Suprapubic skin (tissue), 4 donors: ENCODE measurements at regions not wholly inside any gene's neighbourhood (a gene's known extent, or its start where the extent isn't known, plus 50 kb on each side); places are given as distances from the start of the nearest gene placed in this dataset.

Experiments
- DNase-seq, 2 donors: peaks; one replicate each; pipeline ENCODE4 v3.0.0-alpha.2; 2019; ENCODE audit warnings: low spot score in 2 of 2
- H3K27ac ChIP-seq: fragments of 200-600 bp; sonication (generic); one replicate; pipeline ENCODE4 v1.5.1; 2019
- H3K27me3 ChIP-seq: fragments of 200-600 bp; sonication (generic); one replicate; pipeline ENCODE4 v1.5.1; 2019
- H3K36me3 ChIP-seq: fragments of 200-600 bp; sonication (generic); one replicate; pipeline ENCODE4 v1.5.1; 2019
- H3K4me1 ChIP-seq: fragments of 200-600 bp; sonication (generic); one replicate; pipeline ENCODE4 v1.5.1; 2019
- H3K4me3 ChIP-seq: fragments of 200-600 bp; sonication (generic); one replicate; pipeline ENCODE4 v1.5.1; 2019; ENCODE audit warnings: mild to moderate bottlenecking
- H3K9me3 ChIP-seq: fragments of 200-600 bp; sonication (generic); one replicate; pipeline ENCODE4 v1.5.1; 2019
- CTCF ChIP-seq, 2 donors: fragments of 200-600 bp in 1 of 2; fragments of 450-650 bp in 1 of 2; sonication (generic) in 1 of 2; IDR thresholded peaks; one replicate each; pipeline ENCODE4 v1.5.1; 2016 to 2019; ENCODE audit warnings: antibody characterized with exemption in 2 of 2, mild to moderate bottlenecking in 1 of 2, moderate library complexity in 1 of 2
- EP300 ChIP-seq: sonication (generic); formaldehyde crosslinking; IDR thresholded peaks from one replicate; pipeline ENCODE4 v1.6.1; 2017; ENCODE audit warnings: antibody characterized with exemption
- POLR2A ChIP-seq, 2 donors: fragments of 450-650 bp; IDR thresholded peaks; one replicate each; pipeline ENCODE4 v1.6.1; 2017; ENCODE audit warnings: antibody characterized with exemption in 2 of 2, mild to moderate bottlenecking in 2 of 2, moderate library complexity in 2 of 2
- POLR2AphosphoS5 ChIP-seq, 3 donors: sonication (generic); formaldehyde crosslinking; IDR thresholded peaks; one replicate each; pipeline ENCODE4 v1.6.1; 2017; ENCODE audit warnings: antibody characterized with exemption in 3 of 3
- WGBS: methylation state at CpG from one replicate; pipeline ENCODE4 v1.1.5; 2018; 5-methylcytosine and 5-hydroxymethylcytosine counted together

GRCh38 chr15:97087006-97087741 lies 756.7 kb downstream of the NR2F2 start:
- WGBS: 41% methylated on average over 3 of the region's 3 CpGs

GRCh38 chr15:97091093-97091492 lies 760.6 kb downstream of the NR2F2 start:
- H3K9me3 ChIP-seq: no peaks in the 10 kb centered on the region
- TF ChIP-seq EP300 (no peak), POLR2AphosphoS5 (IDR thresholded peaks at IDR 0.05) (no peak), CTCF (IDR thresholded peaks at IDR 0.05) (no peak), POLR2A (IDR thresholded peaks at IDR 0.05) (no peak)
- no peak overlapping the region for H3K27ac ChIP-seq
- 87% methylated on average over 1 of the region's 1 CpG for WGBS
- no peaks in the 10 kb centered on the region for H3K36me3 ChIP-seq
- no peak overlapping the region for H3K4me3 ChIP-seq
- no peaks in the 10 kb centered on the region for H3K27me3 ChIP-seq
- H3K4me1 ChIP-seq: no peaks in the 10 kb centered on the region
- no peak for DNase-seq

More at GRCh38 chr15:97087006-97087741, 756.7 kb downstream of the NR2F2 start:
- Histone ChIP-seq H3K27ac (no peak overlapping the region), H3K27me3 (no peaks in the 10 kb centered on the region), H3K9me3 (no peaks in the 10 kb centered on the region), H3K4me3 (no peak overlapping the region), H3K4me1 (no peaks in the 10 kb centered on the region), H3K36me3 (no peaks in the 10 kb centered on the region)
- TF ChIP-seq CTCF (IDR thresholded peaks at IDR 0.05) (no peak), POLR2A (IDR thresholded peaks at IDR 0.05) (no peak), POLR2AphosphoS5 (IDR thresholded peaks at IDR 0.05) (no peak), EP300 (no peak)
- no peak for DNase-seq

- Histone ChIP-seq H3K27me3 (no peaks in the 10 kb centered on the region), H3K36me3 (no peaks in the 10 kb centered on the region), H3K27ac (no peak overlapping the region), H3K9me3 (no peaks in the 10 kb centered on the region), H3K4me1 (no peaks in the 10 kb centered on the region), H3K4me3 (no peak overlapping the region)
- WGBS: 75% methylated on average over 2 of the region's 2 CpGs
- no peak for DNase-seq
- TF ChIP-seq POLR2A (IDR thresholded peaks at IDR 0.05): no peak
- no peak for TF ChIP-seq POLR2AphosphoS5 (IDR thresholded peaks at IDR 0.05)
Observed at GRCh38 chr15:97092656-97093055, 762.2 kb downstream of the NR2F2 start.

- Histone ChIP-seq H3K4me1 (no peaks in the 10 kb centered on the region), H3K27me3 (no peaks in the 10 kb centered on the region), H3K9me3 (no peaks in the 10 kb centered on the region), H3K4me3 (no peak overlapping the region), H3K27ac (no peak overlapping the region), H3K36me3 (no peaks in the 10 kb centered on the region)
- DNase-seq: no peak
- TF ChIP-seq CTCF (IDR thresholded peaks at IDR 0.05) (no peak), EP300 (no peak), POLR2A (IDR thresholded peaks at IDR 0.05) (no peak), POLR2AphosphoS5 (IDR thresholded peaks at IDR 0.05) (no peak)
- 35% methylated on average over 2 of the region's 2 CpGs for WGBS
Observed at GRCh38 chr15:97096303-97096835, 765.9 kb downstream of the NR2F2 start.

- no peaks in the 10 kb centered on the region for H3K27me3 ChIP-seq
- H3K4me3 ChIP-seq: no peak overlapping the region
- H3K9me3 ChIP-seq: no peaks in the 10 kb centered on the region
- H3K36me3 ChIP-seq: no peaks in the 10 kb centered on the region
- WGBS: 56% methylated on average over 1 of the region's 1 CpG
- no peak overlapping the region for H3K27ac ChIP-seq
- no peaks in the 10 kb centered on the region for H3K4me1 ChIP-seq
- TF ChIP-seq EP300: no peak
- no peak for TF ChIP-seq CTCF (IDR thresholded peaks at IDR 0.05)
- TF ChIP-seq POLR2AphosphoS5 (IDR thresholded peaks at IDR 0.05): no peak
- TF ChIP-seq POLR2A (IDR thresholded peaks at IDR 0.05): no peak
- DNase-seq: no peak
Observed at GRCh38 chr15:97099040-97099439, 768.5 kb downstream of the NR2F2 start.
